ENCODE measurements at regions not wholly inside any gene's neighbourhood (a gene's known extent, or its start where the extent isn't known, plus 50 kb on each side); places are given as distances from the start of the nearest gene placed in this dataset.

GRCh38 chr11:92917927-92918326 is 51.5 kb upstream of the MTNR1B start:
- H3K27ac ChIP-seq: no peak overlapping the region
- DNase-seq (ENCODE audit: low read depth, low spot score): no peak

- no peak overlapping the region for H3K27ac ChIP-seq
- DNase-seq (ENCODE audit: low read depth, low spot score): no peak
Observed at GRCh38 chr11:92919048-92919447, 50.4 kb upstream of the MTNR1B start.

Measured in epithelial cell of prostate (primary cell).